ENCODE measurements at regions not wholly inside any gene's neighbourhood (a gene's known extent, or its start where the extent isn't known, plus 50 kb on each side); places are given as distances from the start of the nearest gene placed in this dataset.
A peak's percentile ranks its signal among the peaks of the same experiment; 100 is the strongest.

DNA sequence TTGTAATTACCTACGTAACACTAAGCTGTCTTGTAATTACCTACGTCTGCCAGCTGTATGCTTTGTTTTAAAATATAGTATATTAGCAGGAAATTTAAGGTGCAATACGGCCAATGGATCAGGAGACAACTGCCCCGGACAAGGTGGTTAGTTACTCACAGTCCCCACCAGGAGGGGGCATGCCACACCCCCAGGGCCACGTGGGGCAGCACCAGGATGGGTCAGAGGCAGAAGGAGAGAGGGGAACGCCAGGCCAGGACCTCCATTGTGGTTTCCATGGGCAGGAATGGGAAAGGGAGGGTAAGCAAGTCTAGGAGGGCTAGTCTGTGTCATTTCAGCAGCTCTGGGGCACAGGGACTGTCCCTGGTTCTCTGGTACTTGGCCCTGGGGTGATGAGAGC, 140.1 kb downstream of the URI1 start (continued):
- no peak for TF ChIP-seq MEIS2 (IDR thresholded peaks at IDR 0.05; ENCODE audit: partially characterized antibody)
- no peak for TF ChIP-seq ZMIZ1 (IDR thresholded peaks at IDR 0.05; ENCODE audit: low read depth in 2 of 2, low read length in 2 of 2)
- TF ChIP-seq, protein P1, sequence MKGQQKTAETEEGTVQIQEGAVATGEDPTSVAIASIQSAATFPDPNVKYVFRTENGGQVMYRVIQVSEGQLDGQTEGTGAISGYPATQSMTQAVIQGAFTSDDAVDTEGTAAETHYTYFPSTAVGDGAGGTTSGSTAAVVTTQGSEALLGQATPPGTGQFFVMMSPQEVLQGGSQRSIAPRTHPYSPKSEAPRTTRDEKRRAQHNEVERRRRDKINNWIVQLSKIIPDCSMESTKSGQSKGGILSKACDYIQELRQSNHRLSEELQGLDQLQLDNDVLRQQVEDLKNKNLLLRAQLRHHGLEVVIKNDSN (CRISPR knock-in tag; IDR thresholded peaks at IDR 0.05): peak; percentile 61
- TF ChIP-seq, protein P2, sequence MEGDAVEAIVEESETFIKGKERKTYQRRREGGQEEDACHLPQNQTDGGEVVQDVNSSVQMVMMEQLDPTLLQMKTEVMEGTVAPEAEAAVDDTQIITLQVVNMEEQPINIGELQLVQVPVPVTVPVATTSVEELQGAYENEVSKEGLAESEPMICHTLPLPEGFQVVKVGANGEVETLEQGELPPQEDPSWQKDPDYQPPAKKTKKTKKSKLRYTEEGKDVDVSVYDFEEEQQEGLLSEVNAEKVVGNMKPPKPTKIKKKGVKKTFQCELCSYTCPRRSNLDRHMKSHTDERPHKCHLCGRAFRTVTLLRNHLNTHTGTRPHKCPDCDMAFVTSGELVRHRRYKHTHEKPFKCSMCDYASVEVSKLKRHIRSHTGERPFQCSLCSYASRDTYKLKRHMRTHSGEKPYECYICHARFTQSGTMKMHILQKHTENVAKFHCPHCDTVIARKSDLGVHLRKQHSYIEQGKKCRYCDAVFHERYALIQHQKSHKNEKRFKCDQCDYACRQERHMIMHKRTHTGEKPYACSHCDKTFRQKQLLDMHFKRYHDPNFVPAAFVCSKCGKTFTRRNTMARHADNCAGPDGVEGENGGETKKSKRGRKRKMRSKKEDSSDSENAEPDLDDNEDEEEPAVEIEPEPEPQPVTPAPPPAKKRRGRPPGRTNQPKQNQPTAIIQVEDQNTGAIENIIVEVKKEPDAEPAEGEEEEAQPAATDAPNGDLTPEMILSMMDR (IDR thresholded peaks at IDR 0.05 in 2 of 3, conservative IDR thresholded peaks at IDR 0.05 in 1 of 3; ENCODE audit: insufficient read depth in 2 of 3, low read depth in 1 of 3, low read length in 3 of 3): peak; percentile 8 to 30 (median 18); a peak in 1 of 6 replicates
- TF ChIP-seq IFI16 (CRISPR knock-in tag; IDR thresholded peaks at IDR 0.05): no peak

All from K562 (cell line).